Neural crest cell (in vitro differentiated cells): ENCODE measurements at regions not wholly inside any gene's neighbourhood (a gene's known extent, or its start where the extent isn't known, plus 50 kb on each side); places are given as distances from the start of the nearest gene placed in this dataset.

Source experiments
- DNase-seq: peaks from one replicate; pipeline ENCODE4 v3.0.0; 2021; ENCODE audit warnings: low read depth, mixed read lengths, low spot score
- H3K27ac Mint-ChIP-seq: one replicate; pipeline ENCODE4 v1.8.0; 2021; ENCODE audit warnings: mild to moderate bottlenecking, mixed read lengths; ENCODE audit not compliant: unreplicated experiment
- H3K27me3 Mint-ChIP-seq: 2 replicates; pipeline ENCODE4 v1.8.0; 2021; ENCODE audit warnings: low read depth, mild to moderate bottlenecking, mixed read lengths
- H3K36me3 Mint-ChIP-seq: 2 replicates; pipeline ENCODE4 v1.8.0; 2021; ENCODE audit warnings: low read depth, mild to moderate bottlenecking, mixed read lengths
- H3K4me1 Mint-ChIP-seq: 2 replicates; pipeline ENCODE4 v1.8.0; 2021; ENCODE audit warnings: mixed read lengths
- H3K4me3 Mint-ChIP-seq: one replicate; pipeline ENCODE4 v1.8.0; 2021; ENCODE audit warnings: mild to moderate bottlenecking, mixed read lengths
- H3K9me3 Mint-ChIP-seq: 2 replicates; pipeline ENCODE4 v1.8.0; 2021; ENCODE audit warnings: mixed read lengths
- TF ChIP-seq, protein P1 (sequence below): fragments of 200-600 bp; sonication (generic); conservative IDR thresholded peaks from 2 replicates; pipeline ENCODE4 v1.5.0; 2021; ENCODE audit warnings: antibody characterized with exemption, mild to moderate bottlenecking

DNA sequence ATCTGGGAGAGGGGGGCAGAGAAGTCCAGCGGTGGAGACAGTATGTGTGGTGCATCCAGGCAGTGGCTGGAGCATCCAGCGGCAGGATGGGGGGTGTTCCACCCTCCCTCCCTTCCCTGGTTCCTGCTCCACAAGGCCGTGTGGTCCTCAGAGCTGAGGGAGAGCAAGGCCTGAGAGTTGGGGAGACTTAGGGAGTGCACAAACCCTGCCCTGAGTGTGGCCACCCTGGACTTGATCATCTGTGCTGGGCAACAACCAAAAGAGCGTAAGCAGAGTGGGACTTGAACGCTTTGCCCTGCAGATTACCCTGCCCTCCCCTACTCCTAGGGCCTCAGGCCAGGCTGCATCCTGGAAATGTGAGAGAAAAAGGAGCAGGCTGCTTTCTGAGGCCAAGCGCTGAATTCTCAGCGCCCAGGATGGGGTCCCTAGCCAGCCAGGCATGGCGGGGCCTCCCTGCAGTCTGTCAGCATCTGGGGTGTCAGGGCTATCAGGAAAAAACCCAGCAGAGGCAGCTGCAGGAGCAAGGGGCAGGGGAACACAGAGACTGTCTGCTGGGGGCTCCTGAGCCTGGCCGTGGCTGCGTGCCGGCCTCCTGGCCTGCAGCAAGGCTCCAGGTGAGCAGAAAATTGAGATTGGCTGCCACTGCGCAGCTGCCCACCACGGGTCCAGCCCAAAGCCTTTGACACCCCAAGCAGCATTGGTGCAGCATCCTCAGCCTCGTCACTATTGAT, 266.2 kb downstream of the NPHP4 start:
- no peak for DNase-seq
- no peak overlapping the region for H3K4me3 Mint-ChIP-seq
- no peaks in the 10 kb centered on the region for H3K36me3 Mint-ChIP-seq

DNA sequence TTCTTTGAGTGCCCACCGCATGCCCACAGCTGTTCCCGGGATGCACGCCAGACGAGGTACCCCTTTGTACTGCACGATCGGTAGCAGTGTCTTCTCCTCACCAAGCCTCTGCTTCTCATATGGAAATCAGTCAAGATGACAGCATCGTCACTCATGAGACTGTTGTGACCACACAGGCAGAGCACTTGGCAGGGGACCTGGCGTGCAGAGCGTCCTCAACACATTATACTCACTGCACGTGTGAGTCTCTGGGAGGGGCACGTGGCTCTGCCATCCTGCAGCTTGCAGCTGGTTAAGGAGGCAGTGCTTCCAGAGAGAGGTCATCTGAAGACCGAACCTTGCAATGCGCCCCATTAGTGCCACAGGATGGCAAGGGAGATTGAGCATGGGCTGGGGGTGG, 266.8 kb downstream of the NPHP4 start:
- DNase-seq = no peak
- Mint-ChIP-seq H3K27ac (peak overlapping the region; percentile 80), H3K36me3 (no peaks in the 10 kb centered on the region), H3K27me3 (no peaks in the 10 kb centered on the region), H3K4me1 (peaks cover 7% of the 10 kb centered on the region), H3K9me3 (no peaks in the 10 kb centered on the region), H3K4me3 (no peak overlapping the region)
- TF ChIP-seq, protein P1, sequence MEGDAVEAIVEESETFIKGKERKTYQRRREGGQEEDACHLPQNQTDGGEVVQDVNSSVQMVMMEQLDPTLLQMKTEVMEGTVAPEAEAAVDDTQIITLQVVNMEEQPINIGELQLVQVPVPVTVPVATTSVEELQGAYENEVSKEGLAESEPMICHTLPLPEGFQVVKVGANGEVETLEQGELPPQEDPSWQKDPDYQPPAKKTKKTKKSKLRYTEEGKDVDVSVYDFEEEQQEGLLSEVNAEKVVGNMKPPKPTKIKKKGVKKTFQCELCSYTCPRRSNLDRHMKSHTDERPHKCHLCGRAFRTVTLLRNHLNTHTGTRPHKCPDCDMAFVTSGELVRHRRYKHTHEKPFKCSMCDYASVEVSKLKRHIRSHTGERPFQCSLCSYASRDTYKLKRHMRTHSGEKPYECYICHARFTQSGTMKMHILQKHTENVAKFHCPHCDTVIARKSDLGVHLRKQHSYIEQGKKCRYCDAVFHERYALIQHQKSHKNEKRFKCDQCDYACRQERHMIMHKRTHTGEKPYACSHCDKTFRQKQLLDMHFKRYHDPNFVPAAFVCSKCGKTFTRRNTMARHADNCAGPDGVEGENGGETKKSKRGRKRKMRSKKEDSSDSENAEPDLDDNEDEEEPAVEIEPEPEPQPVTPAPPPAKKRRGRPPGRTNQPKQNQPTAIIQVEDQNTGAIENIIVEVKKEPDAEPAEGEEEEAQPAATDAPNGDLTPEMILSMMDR = no peak

More for the DNA sequence above, 266.2 kb downstream of the NPHP4 start:
- Mint-ChIP-seq H3K27ac (no peak overlapping the region), H3K9me3 (no peaks in the 10 kb centered on the region), H3K27me3 (no peaks in the 10 kb centered on the region), H3K4me1 (peaks cover 7% of the 10 kb centered on the region)
- TF ChIP-seq, protein P1 = no peak

DNA sequence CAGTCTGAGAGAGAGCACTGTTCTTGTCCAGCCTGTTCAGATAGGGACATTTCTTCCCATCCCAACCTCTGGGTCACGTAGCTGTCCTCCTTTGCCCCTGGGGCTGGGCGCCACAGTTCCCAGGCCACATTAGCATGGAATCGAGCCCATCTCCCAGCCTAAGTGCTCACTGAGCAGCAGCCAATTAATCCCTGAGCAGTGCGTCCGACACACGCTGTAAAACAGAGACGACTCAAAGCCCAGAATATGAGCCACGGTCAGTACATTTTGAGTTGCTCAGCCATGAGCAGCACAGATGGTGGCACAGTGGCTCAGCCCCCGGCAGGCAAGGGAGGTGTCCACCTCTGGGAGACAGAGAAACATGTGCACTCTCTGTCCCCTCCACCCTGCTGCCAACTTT, 267.4 kb downstream of the NPHP4 start:
- Mint-ChIP-seq H3K9me3 (no peaks in the 10 kb centered on the region), H3K4me1 (peaks cover 7% of the 10 kb centered on the region), H3K27me3 (no peaks in the 10 kb centered on the region), H3K36me3 (no peaks in the 10 kb centered on the region), H3K27ac (no peak overlapping the region), H3K4me3 (no peak overlapping the region)
- TF ChIP-seq, protein P1 = no peak
- no peak for DNase-seq

- H3K36me3 Mint-ChIP-seq = no peaks in the 10 kb centered on the region
- H3K9me3 Mint-ChIP-seq = no peaks in the 10 kb centered on the region
- H3K4me3 Mint-ChIP-seq = no peak overlapping the region
- TF ChIP-seq, protein P1 = no peak
- H3K27ac Mint-ChIP-seq = no peak overlapping the region
- peaks cover 21% of the 10 kb centered on the region for H3K4me1 Mint-ChIP-seq
- H3K27me3 Mint-ChIP-seq = no peaks in the 10 kb centered on the region
- no peak for DNase-seq
Observed at GRCh38 chr1:5722635-5723164, 269.5 kb downstream of the NPHP4 start.

- H3K9me3 Mint-ChIP-seq = no peaks in the 10 kb centered on the region
- DNase-seq = no peak
- H3K4me1 Mint-ChIP-seq = peaks cover 24% of the 10 kb centered on the region
- H3K36me3 Mint-ChIP-seq = no peaks in the 10 kb centered on the region
- TF ChIP-seq, protein P1 = no peak
- no peak overlapping the region for H3K27ac Mint-ChIP-seq
- H3K4me3 Mint-ChIP-seq = no peak overlapping the region
- no peaks in the 10 kb centered on the region for H3K27me3 Mint-ChIP-seq
Observed at GRCh38 chr1:5721634-5722215, 270.5 kb downstream of the NPHP4 start.
